ENCODE measurements at regions not wholly inside any gene's neighbourhood (a gene's known extent, or its start where the extent isn't known, plus 50 kb on each side); places are given as distances from the start of the nearest gene placed in this dataset.

DNA sequence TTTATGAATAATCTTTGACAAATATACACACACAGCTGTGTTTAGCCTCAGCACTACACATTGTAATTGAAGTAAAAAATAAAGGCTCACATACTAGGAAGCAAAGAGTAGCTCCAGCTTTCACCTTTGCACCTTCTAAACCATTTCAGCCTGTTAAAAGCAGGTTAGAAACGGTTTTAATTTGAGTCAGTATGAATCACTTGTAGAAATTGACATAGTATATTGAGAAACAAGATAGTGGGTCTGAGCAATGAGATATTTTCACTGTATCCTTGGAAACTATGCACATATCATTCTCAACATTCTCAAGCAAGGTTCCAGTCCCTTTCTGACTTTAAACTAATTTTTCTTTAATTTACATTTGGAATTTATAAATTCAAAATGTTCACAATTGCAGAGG, 380.3 kb downstream of the AASDHPPT start:
- no peak for TF ChIP-seq CTCF (IDR thresholded peaks at IDR 0.05)
- TF ChIP-seq POLR2A (IDR thresholded peaks at IDR 0.05) = no peak
- TF ChIP-seq POLR2AphosphoS5 (IDR thresholded peaks at IDR 0.05; ENCODE audit: insufficient read depth in 1 of 2, low read depth in 1 of 2) = no peak

Measured in vagina (tissue), 2 donors.